Heart left ventricle (tissue), 16 donors: ENCODE measurements at regions not wholly inside any gene's neighbourhood (a gene's known extent, or its start where the extent isn't known, plus 50 kb on each side); places are given as distances from the start of the nearest gene placed in this dataset.

Experiments used
- ATAC-seq, 4 donors: fragments of 200-7000 bp; cut with Tn5 transposase; one replicate each; pipeline ENCODE4 v1.9.1; 2020 to 2022; ENCODE audit warnings: moderate library complexity in 4 of 4, mild to moderate bottlenecking in 3 of 4, moderate number of reproducible peaks in 1 of 4
- DNase-seq, 5 donors: peaks; one replicate each; pipeline ENCODE4 v3.0.0-alpha.2; 2020
- H3K27ac ChIP-seq, 12 donors: fragments of 200-600 bp; sonication (generic) in 4 of 12; one replicate each; pipeline versions ENCODE4 v1.5.0 to v1.8.0; 2016 to 2022; ENCODE audit warnings: mild to moderate bottlenecking in 2 of 12
- H3K27me3 ChIP-seq, 9 donors: fragments of 200-600 bp; sonication (generic) in 2 of 9; one replicate each; pipeline versions ENCODE4 v1.5.1 to v1.8.0; 2016 to 2022; ENCODE audit warnings: mild to moderate bottlenecking in 3 of 9
- H3K36me3 ChIP-seq, 9 donors: fragments of 200-600 bp; sonication (generic) in 2 of 9; one replicate each; pipeline versions ENCODE4 v1.5.0 to v1.8.0; 2018 to 2022; ENCODE audit warnings: mild to moderate bottlenecking in 2 of 9
- H3K4me1 ChIP-seq, 12 donors: fragments of 200-600 bp; sonication (generic) in 4 of 12; one replicate each; pipeline versions ENCODE4 v1.5.0 to v1.8.0; 2016 to 2022; ENCODE audit warnings: mild to moderate bottlenecking in 3 of 12
- H3K4me3 ChIP-seq, 12 donors: fragments of 200-600 bp; sonication (generic) in 4 of 12; one replicate each; pipeline versions ENCODE4 v1.5.0 to v1.8.0; 2017 to 2022; ENCODE audit warnings: mild to moderate bottlenecking in 9 of 12, moderate library complexity in 4 of 12
- H3K9me3 ChIP-seq, 12 donors: fragments of 200-600 bp; sonication (generic) in 4 of 12; one replicate each; pipeline versions ENCODE4 v1.5.0 to v1.8.0; 2016 to 2022; ENCODE audit warnings: mild to moderate bottlenecking in 1 of 12
- POLR2A ChIP-seq, 2 donors: fragments of 450-650 bp; IDR thresholded peaks; one replicate each; pipeline ENCODE4 v1.6.1; 2017; ENCODE audit warnings: antibody characterized with exemption in 2 of 2, mild to moderate bottlenecking in 2 of 2, moderate library complexity in 2 of 2
- WGBS, 4 donors: extraction: QIAGEN DNeasy Blood & Tissue Kit in 2 of 4; methylation state at CpG; one replicate each; pipeline versions ENCODE4 v1.1.5 to v1.1.7; 2013 to 2018; 5-methylcytosine and 5-hydroxymethylcytosine counted together
- intact Hi-C, 10 donors: fragments of 100-400 bp; cut with DNase I; formaldehyde crosslinking; loops; one replicate each; pipeline versions ENCODE4 v1.11.1 to v1.14.2; 2022
- TF ChIP-seq, protein P1 (sequence below), 12 donors: fragments of 200-600 bp; sonication (generic) in 4 of 12; IDR thresholded peaks; one replicate each; pipeline versions ENCODE4 v1.5.0 to v1.8.0; 2018 to 2022; ENCODE audit warnings: antibody characterized with exemption in 12 of 12, mild to moderate bottlenecking in 5 of 12
- donor health status: ischemic (EF 13 %, LVEDD 7.1; RV severe dilation, severe dysfunction).
- donor health status: healthy with polysubstance abuse.
- donor health status: DM: no; HTN: yes; CAD: no.
- donor health status: DM: no; HTN: no; CAD: no.
- donor health status: ischemic (EF 25% LVEDD 6.9; RV normal size, moderate dysfunction).
- donor health status: ischemic (EF 25% LVEDD 5.7; RV mildly dilated, moderate dysfunction).
- donor health status: healthy.
- donor health status: DM: yes; HTN: yes; CAD: no.
- donor health status: ischemic (EF 35%, LVEDD 5.7; RV mildly dilated, moderate dysfunction).
- donor health status: nonischemic (EF 11% LVEDD 7.7; RV severe dilation, severe dysfunction).
- donor health status: DM: yes; HTN: yes; CAD: no.
- donor health status: PGD.
- donor health status: ischemic (EF 29% LVEDD 5.4; RV normal size, mild dysfunction).
- donor health status: nonischemic (EF 23%, LVEDD 6.1; RV moderate dilation, normal function).

GRCh38 chr3:152056481-152056880 is 183.0 kb downstream of the SUCNR1 start:
- no peak overlapping the region for H3K4me3 ChIP-seq
- DNase-seq, result no peak
- ATAC-seq, result no peak
- no peaks in the 10 kb centered on the region for H3K9me3 ChIP-seq
- H3K4me1 ChIP-seq, result no peaks in the 10 kb centered on the region
- no peaks in the 10 kb centered on the region for H3K27me3 ChIP-seq
- intact Hi-C loops, result no loop called here
- no peaks in the 10 kb centered on the region for H3K36me3 ChIP-seq
- H3K27ac ChIP-seq, result no peak overlapping the region
- TF ChIP-seq, protein P1, sequence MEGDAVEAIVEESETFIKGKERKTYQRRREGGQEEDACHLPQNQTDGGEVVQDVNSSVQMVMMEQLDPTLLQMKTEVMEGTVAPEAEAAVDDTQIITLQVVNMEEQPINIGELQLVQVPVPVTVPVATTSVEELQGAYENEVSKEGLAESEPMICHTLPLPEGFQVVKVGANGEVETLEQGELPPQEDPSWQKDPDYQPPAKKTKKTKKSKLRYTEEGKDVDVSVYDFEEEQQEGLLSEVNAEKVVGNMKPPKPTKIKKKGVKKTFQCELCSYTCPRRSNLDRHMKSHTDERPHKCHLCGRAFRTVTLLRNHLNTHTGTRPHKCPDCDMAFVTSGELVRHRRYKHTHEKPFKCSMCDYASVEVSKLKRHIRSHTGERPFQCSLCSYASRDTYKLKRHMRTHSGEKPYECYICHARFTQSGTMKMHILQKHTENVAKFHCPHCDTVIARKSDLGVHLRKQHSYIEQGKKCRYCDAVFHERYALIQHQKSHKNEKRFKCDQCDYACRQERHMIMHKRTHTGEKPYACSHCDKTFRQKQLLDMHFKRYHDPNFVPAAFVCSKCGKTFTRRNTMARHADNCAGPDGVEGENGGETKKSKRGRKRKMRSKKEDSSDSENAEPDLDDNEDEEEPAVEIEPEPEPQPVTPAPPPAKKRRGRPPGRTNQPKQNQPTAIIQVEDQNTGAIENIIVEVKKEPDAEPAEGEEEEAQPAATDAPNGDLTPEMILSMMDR (IDR thresholded peaks at IDR 0.05), result no peak
- no peak for TF ChIP-seq POLR2A (IDR thresholded peaks at IDR 0.05)

GRCh38 chr3:152056987-152057386 is 183.5 kb downstream of the SUCNR1 start:
- no peaks in the 10 kb centered on the region for H3K9me3 ChIP-seq
- intact Hi-C loops, result no loop called here
- no peak for DNase-seq
- WGBS, 4 donors, result 82 to 87% (median 84%) methylated on average over 3 of the region's 3 CpGs
- TF ChIP-seq, protein P1 (IDR thresholded peaks at IDR 0.05), result no peak
- TF ChIP-seq POLR2A (IDR thresholded peaks at IDR 0.05), result no peak
- no peaks in the 10 kb centered on the region for H3K36me3 ChIP-seq
- no peaks in the 10 kb centered on the region for H3K4me1 ChIP-seq
- ATAC-seq, result no peak
- H3K4me3 ChIP-seq, result no peak overlapping the region
- H3K27me3 ChIP-seq, result no peaks in the 10 kb centered on the region
- no peak overlapping the region for H3K27ac ChIP-seq

DNA sequence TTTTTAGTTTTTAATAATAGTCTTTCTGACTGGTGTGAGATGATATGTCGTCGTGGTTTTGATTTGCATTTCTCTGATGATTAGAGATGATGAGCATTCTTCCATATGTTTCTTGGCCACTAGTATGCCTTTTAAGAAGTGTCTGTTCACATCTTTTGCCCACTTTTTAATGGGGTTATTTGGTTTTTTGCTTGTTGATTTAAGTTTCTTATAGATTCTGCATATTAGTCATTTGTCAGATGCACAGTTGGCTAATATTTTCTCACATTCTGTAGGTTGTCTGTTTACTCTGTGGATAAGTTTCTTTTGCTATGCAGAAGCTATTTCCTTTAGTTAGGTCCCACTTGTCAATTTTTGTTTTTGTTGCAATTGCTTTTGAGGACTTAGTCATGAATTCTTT is 185.4 kb downstream of the SUCNR1 start:
- Histone ChIP-seq H3K9me3 (no peaks in the 10 kb centered on the region), H3K36me3 (no peaks in the 10 kb centered on the region), H3K4me3 (no peak overlapping the region), H3K27ac (no peak overlapping the region), H3K4me1 (no peaks in the 10 kb centered on the region), H3K27me3 (no peaks in the 10 kb centered on the region)
- intact Hi-C loops, result no loop called here
- ATAC-seq (no peak), DNase-seq (no peak)
- 78 to 90% (median 87%) methylated on average over 2 of the region's 2 CpGs for WGBS, 4 donors
- no peak for TF ChIP-seq POLR2A (IDR thresholded peaks at IDR 0.05)
- TF ChIP-seq, protein P1 (IDR thresholded peaks at IDR 0.05), result no peak

- Histone ChIP-seq H3K36me3 (no peaks in the 10 kb centered on the region), H3K4me3 (no peak overlapping the region), H3K4me1 (no peaks in the 10 kb centered on the region), H3K9me3 (no peaks in the 10 kb centered on the region), H3K27me3 (no peaks in the 10 kb centered on the region), H3K27ac (no peak overlapping the region)
- intact Hi-C loops, result no loop called here
- DNase-seq, result no peak
- no peak for TF ChIP-seq POLR2A (IDR thresholded peaks at IDR 0.05)
- TF ChIP-seq, protein P1 (IDR thresholded peaks at IDR 0.05), result no peak
- 44 to 62% (median 50%) methylated on average over 1 of the region's 1 CpG for WGBS, 4 donors
- no peak for ATAC-seq
Measured at GRCh38 chr3:152060701-152061100, 187.3 kb downstream of the SUCNR1 start.
